ENCODE measurements at regions not wholly inside any gene's neighbourhood (a gene's known extent, or its start where the extent isn't known, plus 50 kb on each side); places are given as distances from the start of the nearest gene placed in this dataset.

DNA sequence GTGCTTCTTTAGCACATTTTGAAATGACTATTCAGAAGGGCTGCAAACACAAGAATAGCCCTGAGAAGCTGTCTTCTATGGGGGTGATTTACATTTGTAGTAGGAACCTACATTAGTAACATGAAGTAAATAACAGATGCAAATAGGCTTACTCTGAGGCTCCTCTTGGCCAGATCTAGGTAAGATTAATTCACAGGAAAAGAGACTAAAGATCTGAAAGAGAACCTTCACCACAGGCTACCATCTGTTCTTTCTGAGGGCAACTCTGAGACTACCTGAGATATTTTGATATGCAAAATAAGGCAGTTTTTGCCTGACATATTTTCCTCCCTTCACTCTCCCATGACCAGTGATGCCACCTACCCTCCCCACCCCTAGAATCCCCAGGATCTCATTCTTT, 1267.8 kb downstream of the PLA2G4A start:
- no peaks in the 10 kb centered on the region for H3K27me3 ChIP-seq (ENCODE audit: low read depth)
- intact Hi-C loops (cut with micrococcal nuclease): no loop called here
- TF ChIP-seq, protein P1, sequence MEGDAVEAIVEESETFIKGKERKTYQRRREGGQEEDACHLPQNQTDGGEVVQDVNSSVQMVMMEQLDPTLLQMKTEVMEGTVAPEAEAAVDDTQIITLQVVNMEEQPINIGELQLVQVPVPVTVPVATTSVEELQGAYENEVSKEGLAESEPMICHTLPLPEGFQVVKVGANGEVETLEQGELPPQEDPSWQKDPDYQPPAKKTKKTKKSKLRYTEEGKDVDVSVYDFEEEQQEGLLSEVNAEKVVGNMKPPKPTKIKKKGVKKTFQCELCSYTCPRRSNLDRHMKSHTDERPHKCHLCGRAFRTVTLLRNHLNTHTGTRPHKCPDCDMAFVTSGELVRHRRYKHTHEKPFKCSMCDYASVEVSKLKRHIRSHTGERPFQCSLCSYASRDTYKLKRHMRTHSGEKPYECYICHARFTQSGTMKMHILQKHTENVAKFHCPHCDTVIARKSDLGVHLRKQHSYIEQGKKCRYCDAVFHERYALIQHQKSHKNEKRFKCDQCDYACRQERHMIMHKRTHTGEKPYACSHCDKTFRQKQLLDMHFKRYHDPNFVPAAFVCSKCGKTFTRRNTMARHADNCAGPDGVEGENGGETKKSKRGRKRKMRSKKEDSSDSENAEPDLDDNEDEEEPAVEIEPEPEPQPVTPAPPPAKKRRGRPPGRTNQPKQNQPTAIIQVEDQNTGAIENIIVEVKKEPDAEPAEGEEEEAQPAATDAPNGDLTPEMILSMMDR (IDR thresholded peaks at IDR 0.05; ENCODE audit: borderline replicate concordance): no peak
- H3K27ac ChIP-seq (replicated peaks): no peak overlapping the region
- no peaks in the 10 kb centered on the region for H3K4me1 ChIP-seq
- peaks cover 20% of the 10 kb centered on the region for H3K9me3 ChIP-seq (replicated peaks)
- H3K4me3 ChIP-seq: no peak overlapping the region
- DNase-seq: no peak
- no peaks in the 10 kb centered on the region for H3K36me3 ChIP-seq

DNA sequence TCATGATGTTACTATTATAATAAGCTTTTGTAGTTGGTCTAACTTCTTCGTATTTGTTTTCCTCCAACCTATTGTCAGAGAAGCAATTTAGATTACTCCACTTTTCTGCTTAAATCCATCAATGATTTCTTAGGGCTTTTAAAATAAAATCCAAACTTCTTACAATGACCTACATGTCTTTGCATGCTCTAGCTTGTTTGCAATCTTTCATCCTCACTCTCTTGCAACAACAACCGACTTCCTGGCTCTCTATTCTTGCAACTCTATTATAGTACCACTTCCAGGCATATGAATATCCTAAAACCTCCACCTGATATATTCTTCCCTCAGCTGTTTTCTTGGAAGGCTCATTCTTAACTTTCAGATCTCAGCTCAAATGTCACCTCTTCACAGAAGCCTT, 1288.7 kb downstream of the PLA2G4A start:
- intact Hi-C loops (cut with micrococcal nuclease): no loop called here
- no peak for DNase-seq
- no peak overlapping the region for H3K27ac ChIP-seq (replicated peaks)
- no peaks in the 10 kb centered on the region for H3K9me3 ChIP-seq (replicated peaks)
- no peaks in the 10 kb centered on the region for H3K4me1 ChIP-seq
- H3K4me3 ChIP-seq: no peak overlapping the region
- no peaks in the 10 kb centered on the region for H3K27me3 ChIP-seq (ENCODE audit: low read depth)
- TF ChIP-seq, protein P1 (IDR thresholded peaks at IDR 0.05; ENCODE audit: borderline replicate concordance): no peak
- no peaks in the 10 kb centered on the region for H3K36me3 ChIP-seq

DNA sequence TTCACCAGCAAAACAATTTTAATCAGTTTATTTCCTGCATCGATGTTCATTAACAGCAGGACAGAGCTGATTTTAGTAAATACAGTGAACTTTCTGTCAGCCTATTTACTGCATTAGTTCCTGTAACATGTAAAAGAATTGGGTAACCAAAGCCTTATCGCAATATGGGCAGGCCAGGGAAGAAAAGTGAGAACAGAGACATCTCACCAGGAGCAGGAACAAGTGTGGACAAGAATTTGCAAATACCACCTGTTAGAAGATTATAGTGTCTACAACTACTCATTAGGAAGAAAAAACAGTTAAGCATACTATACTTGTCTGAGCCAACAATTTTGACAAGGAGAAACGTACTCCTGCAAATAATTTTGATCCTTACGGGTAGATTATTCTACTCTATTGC, 1293.9 kb downstream of the PLA2G4A start:
- no peak for DNase-seq
- TF ChIP-seq, protein P1 (IDR thresholded peaks at IDR 0.05; ENCODE audit: borderline replicate concordance): no peak
- intact Hi-C loops (cut with micrococcal nuclease): no loop called here
- no peaks in the 10 kb centered on the region for H3K9me3 ChIP-seq (replicated peaks)
- no peaks in the 10 kb centered on the region for H3K4me1 ChIP-seq
- no peaks in the 10 kb centered on the region for H3K36me3 ChIP-seq
- no peak overlapping the region for H3K4me3 ChIP-seq
- no peaks in the 10 kb centered on the region for H3K27me3 ChIP-seq (ENCODE audit: low read depth)
- no peak overlapping the region for H3K27ac ChIP-seq (replicated peaks)

DNA sequence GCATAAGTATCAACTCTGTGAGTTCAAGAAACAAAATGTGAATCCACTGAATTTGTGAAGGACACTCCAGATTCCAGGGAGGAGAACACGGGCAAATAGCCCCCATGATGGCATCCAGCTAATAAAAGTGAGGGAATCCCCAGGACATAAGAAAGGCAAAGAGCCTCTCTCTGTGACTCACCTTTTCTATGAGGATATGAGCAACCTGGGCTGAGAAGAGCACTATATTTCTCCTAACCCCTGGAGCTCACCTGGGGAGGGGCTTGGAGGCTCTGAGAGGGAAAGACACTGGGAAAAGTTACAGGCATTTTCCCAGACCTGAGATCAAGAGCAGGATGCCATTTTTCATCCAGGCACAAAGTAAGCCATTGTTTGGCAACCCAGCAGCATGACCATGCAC, 1298.8 kb downstream of the PLA2G4A start:
- TF ChIP-seq, protein P1 (IDR thresholded peaks at IDR 0.05; ENCODE audit: borderline replicate concordance): no peak
- H3K27me3 ChIP-seq (ENCODE audit: low read depth): no peaks in the 10 kb centered on the region
- no peak overlapping the region for H3K4me3 ChIP-seq
- DNase-seq: no peak
- H3K4me1 ChIP-seq: no peaks in the 10 kb centered on the region
- peaks cover 14% of the 10 kb centered on the region for H3K9me3 ChIP-seq (replicated peaks)
- H3K36me3 ChIP-seq: no peaks in the 10 kb centered on the region
- intact Hi-C loops (cut with micrococcal nuclease): no loop called here
- H3K27ac ChIP-seq (replicated peaks): no peak overlapping the region

DNA sequence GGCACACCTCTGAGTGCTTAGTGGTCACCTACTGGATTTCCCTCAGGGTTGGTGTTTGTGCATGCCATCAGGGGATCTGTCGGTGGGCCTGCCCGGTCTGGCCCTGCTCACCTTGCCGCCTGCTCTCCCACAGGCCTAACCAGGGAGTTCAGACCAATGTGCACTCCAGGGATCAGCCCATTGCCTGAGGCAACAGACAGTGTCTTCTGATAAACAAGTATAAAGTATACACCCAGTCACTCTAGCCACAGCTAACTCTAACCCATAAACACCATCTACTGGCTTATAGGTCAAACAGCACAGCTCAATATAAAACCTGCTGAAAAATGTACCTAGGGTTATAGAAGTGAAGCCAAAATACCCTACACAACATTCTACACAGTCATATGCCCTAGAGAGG, 1300.0 kb downstream of the PLA2G4A start:
- no peaks in the 10 kb centered on the region for H3K4me1 ChIP-seq
- TF ChIP-seq, protein P1 (IDR thresholded peaks at IDR 0.05; ENCODE audit: borderline replicate concordance): no peak
- intact Hi-C loops (cut with micrococcal nuclease): no loop called here
- H3K36me3 ChIP-seq: no peaks in the 10 kb centered on the region
- no peak for DNase-seq
- H3K4me3 ChIP-seq: no peak overlapping the region
- peaks cover 19% of the 10 kb centered on the region for H3K9me3 ChIP-seq (replicated peaks)
- no peaks in the 10 kb centered on the region for H3K27me3 ChIP-seq (ENCODE audit: low read depth)
- H3K27ac ChIP-seq (replicated peaks): no peak overlapping the region
